ENCODE measurements at regions not wholly inside any gene's neighbourhood (a gene's known extent, or its start where the extent isn't known, plus 50 kb on each side); places are given as distances from the start of the nearest gene placed in this dataset.

- no peak for TF ChIP-seq CTCF (IDR thresholded peaks at IDR 0.05)
- no peak for TF ChIP-seq POLR2A (IDR thresholded peaks at IDR 0.05)
These were observed 245.9 kb downstream of the SYK start for GRCh38 chr9:91047529-91047928.
